ENCODE measurements at regions not wholly inside any gene's neighbourhood (a gene's known extent, or its start where the extent isn't known, plus 50 kb on each side); places are given as distances from the start of the nearest gene placed in this dataset.

GRCh38 chr2:12950957-12951656, 234.4 kb downstream of the TRIB2 start:
- no peak for TF ChIP-seq POLR2AphosphoS5 (IDR thresholded peaks at IDR 0.05)
- TF ChIP-seq, protein P1, sequence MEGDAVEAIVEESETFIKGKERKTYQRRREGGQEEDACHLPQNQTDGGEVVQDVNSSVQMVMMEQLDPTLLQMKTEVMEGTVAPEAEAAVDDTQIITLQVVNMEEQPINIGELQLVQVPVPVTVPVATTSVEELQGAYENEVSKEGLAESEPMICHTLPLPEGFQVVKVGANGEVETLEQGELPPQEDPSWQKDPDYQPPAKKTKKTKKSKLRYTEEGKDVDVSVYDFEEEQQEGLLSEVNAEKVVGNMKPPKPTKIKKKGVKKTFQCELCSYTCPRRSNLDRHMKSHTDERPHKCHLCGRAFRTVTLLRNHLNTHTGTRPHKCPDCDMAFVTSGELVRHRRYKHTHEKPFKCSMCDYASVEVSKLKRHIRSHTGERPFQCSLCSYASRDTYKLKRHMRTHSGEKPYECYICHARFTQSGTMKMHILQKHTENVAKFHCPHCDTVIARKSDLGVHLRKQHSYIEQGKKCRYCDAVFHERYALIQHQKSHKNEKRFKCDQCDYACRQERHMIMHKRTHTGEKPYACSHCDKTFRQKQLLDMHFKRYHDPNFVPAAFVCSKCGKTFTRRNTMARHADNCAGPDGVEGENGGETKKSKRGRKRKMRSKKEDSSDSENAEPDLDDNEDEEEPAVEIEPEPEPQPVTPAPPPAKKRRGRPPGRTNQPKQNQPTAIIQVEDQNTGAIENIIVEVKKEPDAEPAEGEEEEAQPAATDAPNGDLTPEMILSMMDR (IDR thresholded peaks at IDR 0.05) = no peak
- no peak for TF ChIP-seq POLR2A (IDR thresholded peaks at IDR 0.05; ENCODE audit: low read depth)
- no peak for TF ChIP-seq EP300 (IDR thresholded peaks at IDR 0.05)
- Histone ChIP-seq H3K4me3 (no peak overlapping the region), H3K9me3 (no peaks in the 10 kb centered on the region), H3K36me3 (no peaks in the 10 kb centered on the region), H3K27ac (replicated peaks in 1 of 4) (no peak overlapping the region), H3K4me1 (no peaks in the 10 kb centered on the region), H3K27me3 (no peaks in the 10 kb centered on the region)
- DNase-seq (ENCODE audit: extremely low spot score) = no peak
- 60% methylated on average over 8 of the region's 8 CpGs for WGBS
- intact Hi-C loops (cut with DNase I) = no loop called here

DNA sequence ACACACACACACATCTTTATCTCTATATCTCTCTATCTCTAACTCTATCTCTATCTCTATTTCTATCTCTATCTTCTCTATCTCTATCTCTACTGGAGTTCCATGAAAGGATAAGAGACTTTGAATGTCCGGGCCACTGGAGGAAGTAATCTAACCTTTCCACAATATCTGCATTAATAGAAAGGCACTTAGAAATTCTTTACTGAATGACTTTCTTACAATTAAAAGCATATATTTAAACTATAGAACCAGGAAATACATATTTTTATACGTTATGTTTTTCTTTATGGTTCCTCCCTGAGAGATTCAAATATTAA, 234.9 kb downstream of the TRIB2 start:
- intact Hi-C loops (cut with DNase I) = no loop called here
- Histone ChIP-seq H3K36me3 (no peaks in the 10 kb centered on the region), H3K9me3 (no peaks in the 10 kb centered on the region), H3K4me3 (no peak overlapping the region), H3K27ac (replicated peaks in 1 of 4) (no peak overlapping the region), H3K27me3 (no peaks in the 10 kb centered on the region), H3K4me1 (no peaks in the 10 kb centered on the region)
- no peak for DNase-seq (ENCODE audit: extremely low spot score)
- 60% methylated on average over 2 of the region's 2 CpGs for WGBS
- TF ChIP-seq POLR2A (IDR thresholded peaks at IDR 0.05; ENCODE audit: low read depth) (no peak), POLR2AphosphoS5 (IDR thresholded peaks at IDR 0.05) (no peak), EP300 (IDR thresholded peaks at IDR 0.05) (no peak)
- TF ChIP-seq, protein P1 (IDR thresholded peaks at IDR 0.05) = no peak

- H3K27ac ChIP-seq (replicated peaks in 1 of 4) = no peak overlapping the region
- no peaks in the 10 kb centered on the region for H3K4me1 ChIP-seq
- no peaks in the 10 kb centered on the region for H3K9me3 ChIP-seq
- TF ChIP-seq POLR2AphosphoS5 (IDR thresholded peaks at IDR 0.05) (no peak), POLR2A (IDR thresholded peaks at IDR 0.05; ENCODE audit: low read depth) (no peak), EP300 (IDR thresholded peaks at IDR 0.05) (no peak)
- TF ChIP-seq, protein P1 (IDR thresholded peaks at IDR 0.05) = no peak
- no peaks in the 10 kb centered on the region for H3K36me3 ChIP-seq
- no peak for DNase-seq (ENCODE audit: extremely low spot score)
- H3K4me3 ChIP-seq = no peak overlapping the region
- WGBS = 97% methylated on average over 2 of the region's 2 CpGs
- intact Hi-C loops (cut with DNase I) = no loop called here
- H3K27me3 ChIP-seq = no peaks in the 10 kb centered on the region
Observed at GRCh38 chr2:12953596-12953995, 236.9 kb downstream of the TRIB2 start.

GRCh38 chr2:12955864-12956263, 239.1 kb downstream of the TRIB2 start:
- DNase-seq (ENCODE audit: extremely low spot score) = no peak
- no peaks in the 10 kb centered on the region for H3K27me3 ChIP-seq
- TF ChIP-seq POLR2A (IDR thresholded peaks at IDR 0.05; ENCODE audit: low read depth) = no peak
- no peak for TF ChIP-seq EP300 (IDR thresholded peaks at IDR 0.05)
- TF ChIP-seq, protein P1 (IDR thresholded peaks at IDR 0.05) = no peak
- no peak for TF ChIP-seq POLR2AphosphoS5 (IDR thresholded peaks at IDR 0.05)
- no peak overlapping the region for H3K4me3 ChIP-seq
- H3K36me3 ChIP-seq = no peaks in the 10 kb centered on the region
- H3K9me3 ChIP-seq = no peaks in the 10 kb centered on the region
- 46% methylated on average over 3 of the region's 3 CpGs for WGBS
- H3K4me1 ChIP-seq = no peaks in the 10 kb centered on the region
- intact Hi-C loops (cut with DNase I) = no loop called here
- no peak overlapping the region for H3K27ac ChIP-seq (replicated peaks in 1 of 4)

GRCh38 chr2:12957251-12957650, 240.5 kb downstream of the TRIB2 start:
- Histone ChIP-seq H3K27ac (replicated peaks in 1 of 4) (no peak overlapping the region), H3K4me3 (no peak overlapping the region), H3K9me3 (no peaks in the 10 kb centered on the region), H3K4me1 (no peaks in the 10 kb centered on the region), H3K36me3 (no peaks in the 10 kb centered on the region), H3K27me3 (no peaks in the 10 kb centered on the region)
- intact Hi-C loops (cut with DNase I) = no loop called here
- no peak for DNase-seq (ENCODE audit: extremely low spot score)
- TF ChIP-seq POLR2AphosphoS5 (IDR thresholded peaks at IDR 0.05) (no peak), POLR2A (IDR thresholded peaks at IDR 0.05; ENCODE audit: low read depth) (no peak), EP300 (IDR thresholded peaks at IDR 0.05) (no peak)
- TF ChIP-seq, protein P1 (IDR thresholded peaks at IDR 0.05) = no peak
- 95% methylated on average over 3 of the region's 3 CpGs for WGBS
